ENCODE measurements at regions not wholly inside any gene's neighbourhood (a gene's known extent, or its start where the extent isn't known, plus 50 kb on each side); places are given as distances from the start of the nearest gene placed in this dataset.

DNA sequence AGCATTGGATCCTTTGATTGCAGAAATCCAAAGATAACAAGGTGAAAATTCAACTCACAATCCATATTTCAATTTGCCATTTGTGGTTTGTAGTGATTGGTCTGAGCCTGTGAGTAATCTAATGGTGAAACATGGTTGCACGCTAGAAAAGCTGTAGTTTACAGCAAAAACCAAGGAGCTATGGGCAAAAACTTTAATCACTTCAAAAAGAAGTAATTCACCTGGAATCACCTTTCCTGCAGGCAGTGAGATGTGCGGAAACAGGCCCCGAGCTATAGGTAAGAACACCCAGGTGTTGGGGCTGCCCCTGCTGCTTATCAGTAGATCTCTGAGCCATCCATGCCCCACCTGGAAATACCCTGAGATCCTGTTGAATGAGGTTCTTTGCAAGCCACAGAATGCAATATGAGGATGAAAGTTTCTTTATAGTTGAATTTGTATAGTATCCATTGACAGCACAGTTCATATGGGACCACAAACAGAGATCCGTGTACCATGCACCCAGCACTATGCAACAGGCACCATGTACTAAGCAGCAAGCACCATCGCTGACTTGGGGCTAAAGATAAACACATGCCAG, 208.2 kb downstream of the SPP2 start:
- TF ChIP-seq GABPB1 (CRISPR knock-in tag; IDR thresholded peaks at IDR 0.05): no peak
- TF ChIP-seq EP300 (IDR thresholded peaks at IDR 0.05; ENCODE audit: low read depth in 2 of 2, low read length in 2 of 2): no peak
- TF ChIP-seq EP300 (CRISPR knock-in tag; IDR thresholded peaks at IDR 0.05; ENCODE audit: borderline replicate concordance): no peak
- no peak for TF ChIP-seq IRX3 (CRISPR knock-in tag; IDR thresholded peaks at IDR 0.05; ENCODE audit: borderline replicate concordance, low read depth)
- TF ChIP-seq CREM (IDR thresholded peaks at IDR 0.05): no peak
- no peak for TF ChIP-seq CREM (CRISPR knock-in tag; IDR thresholded peaks at IDR 0.05)
- TF ChIP-seq ZNF501 (CRISPR knock-in tag; IDR thresholded peaks at IDR 0.05): no peak
- no peak for TF ChIP-seq PTBP1 (IDR thresholded peaks at IDR 0.05; ENCODE audit: low read depth, low read length, poor library complexity, severe bottlenecking)

All from HepG2 (cell line).